ENCODE measurements at regions not wholly inside any gene's neighbourhood (a gene's known extent, or its start where the extent isn't known, plus 50 kb on each side); places are given as distances from the start of the nearest gene placed in this dataset.

DNA sequence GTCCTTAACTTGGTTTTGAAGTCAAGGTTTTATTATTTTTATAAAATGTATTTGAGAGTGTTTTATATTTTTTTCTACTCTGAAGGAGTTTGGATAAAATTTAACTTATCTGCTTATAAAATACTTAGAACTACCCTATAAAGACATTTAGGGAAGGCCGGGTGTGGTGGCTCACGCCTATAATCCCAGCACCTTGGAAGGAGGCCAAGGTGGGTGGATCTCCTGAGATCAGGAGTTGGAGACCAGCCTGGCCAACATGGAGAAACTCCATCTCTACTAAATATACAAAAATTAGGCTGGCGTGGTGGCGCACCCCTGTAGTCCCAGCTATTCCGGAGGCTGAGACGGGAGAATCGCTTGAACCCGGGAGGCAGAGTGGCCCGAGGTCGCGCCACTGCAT lies 486.4 kb downstream of the DSC3 start:
- TF ChIP-seq EZH2 (IDR thresholded peaks at IDR 0.05; ENCODE audit: borderline replicate concordance, low read depth, low read length, poor library complexity, severe bottlenecking) = no peak
- TF ChIP-seq, protein P1, sequence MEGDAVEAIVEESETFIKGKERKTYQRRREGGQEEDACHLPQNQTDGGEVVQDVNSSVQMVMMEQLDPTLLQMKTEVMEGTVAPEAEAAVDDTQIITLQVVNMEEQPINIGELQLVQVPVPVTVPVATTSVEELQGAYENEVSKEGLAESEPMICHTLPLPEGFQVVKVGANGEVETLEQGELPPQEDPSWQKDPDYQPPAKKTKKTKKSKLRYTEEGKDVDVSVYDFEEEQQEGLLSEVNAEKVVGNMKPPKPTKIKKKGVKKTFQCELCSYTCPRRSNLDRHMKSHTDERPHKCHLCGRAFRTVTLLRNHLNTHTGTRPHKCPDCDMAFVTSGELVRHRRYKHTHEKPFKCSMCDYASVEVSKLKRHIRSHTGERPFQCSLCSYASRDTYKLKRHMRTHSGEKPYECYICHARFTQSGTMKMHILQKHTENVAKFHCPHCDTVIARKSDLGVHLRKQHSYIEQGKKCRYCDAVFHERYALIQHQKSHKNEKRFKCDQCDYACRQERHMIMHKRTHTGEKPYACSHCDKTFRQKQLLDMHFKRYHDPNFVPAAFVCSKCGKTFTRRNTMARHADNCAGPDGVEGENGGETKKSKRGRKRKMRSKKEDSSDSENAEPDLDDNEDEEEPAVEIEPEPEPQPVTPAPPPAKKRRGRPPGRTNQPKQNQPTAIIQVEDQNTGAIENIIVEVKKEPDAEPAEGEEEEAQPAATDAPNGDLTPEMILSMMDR (conservative IDR thresholded peaks at IDR 0.05; ENCODE audit: low read depth, low read length) = no peak
- DNase-seq (ENCODE audit: low spot score) = no peak
- Histone ChIP-seq H3K4me1 (ENCODE audit: insufficient read depth, low read length, poor library complexity, severe bottlenecking) (no peaks in the 10 kb centered on the region), H3K27ac (ENCODE audit: low read depth, low read length, poor library complexity, severe bottlenecking) (no peak overlapping the region), H3K9me3 (ENCODE audit: low read depth, low read length, poor library complexity, severe bottlenecking) (no peaks in the 10 kb centered on the region), H3K27me3 (replicated peaks; ENCODE audit: insufficient read depth, low read depth, low read length, poor library complexity) (no peaks in the 10 kb centered on the region), H3K36me3 (ENCODE audit: insufficient read depth, low read length, poor library complexity, severe bottlenecking) (no peaks in the 10 kb centered on the region), H3K4me3 (ENCODE audit: low read depth, low read length, poor library complexity, severe bottlenecking) (no peak overlapping the region)
- no TSS peak for BruUV-seq (replicated peaks)
- POLR2A ChIA-PET (ENCODE audit: low non-redundant PET) = no interaction called here
- intact Hi-C loops (cut with micrococcal nuclease; ENCODE audit: unreplicated experiment) = no loop called here
- CTCF ChIA-PET = no interaction called here

DNA sequence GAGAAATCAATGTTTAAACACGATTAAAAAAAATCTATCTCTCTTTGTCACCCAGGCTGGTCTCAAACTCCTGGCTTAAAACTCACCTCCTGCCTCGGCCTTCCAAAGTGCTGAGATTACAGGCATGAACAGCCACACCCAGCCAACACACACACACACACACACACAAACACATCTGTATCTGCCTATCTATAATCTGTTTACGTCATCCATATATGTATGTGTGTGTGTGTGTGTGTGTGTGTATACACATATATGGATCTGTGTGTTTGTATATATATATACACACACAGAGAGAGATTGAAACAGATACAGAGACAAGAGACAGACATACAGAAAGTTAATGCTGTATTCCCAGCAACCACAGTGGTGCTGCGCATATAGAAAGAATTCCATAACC lies 497.1 kb downstream of the DSC3 start:
- H3K27me3 ChIP-seq (replicated peaks; ENCODE audit: insufficient read depth, low read depth, low read length, poor library complexity) = no peaks in the 10 kb centered on the region
- DNase-seq (ENCODE audit: low spot score) = no peak
- intact Hi-C loops (cut with micrococcal nuclease; ENCODE audit: unreplicated experiment) = no loop called here
- no peaks in the 10 kb centered on the region for H3K9me3 ChIP-seq (ENCODE audit: low read depth, low read length, poor library complexity, severe bottlenecking)
- no TSS peak for BruUV-seq (replicated peaks)
- no peak for TF ChIP-seq EZH2 (IDR thresholded peaks at IDR 0.05; ENCODE audit: borderline replicate concordance, low read depth, low read length, poor library complexity, severe bottlenecking)
- TF ChIP-seq, protein P1 (conservative IDR thresholded peaks at IDR 0.05; ENCODE audit: low read depth, low read length) = no peak
- no peaks in the 10 kb centered on the region for H3K4me1 ChIP-seq (ENCODE audit: insufficient read depth, low read length, poor library complexity, severe bottlenecking)
- no peak overlapping the region for H3K4me3 ChIP-seq (ENCODE audit: low read depth, low read length, poor library complexity, severe bottlenecking)
- no peaks in the 10 kb centered on the region for H3K36me3 ChIP-seq (ENCODE audit: insufficient read depth, low read length, poor library complexity, severe bottlenecking)
- POLR2A ChIA-PET (ENCODE audit: low non-redundant PET) = no interaction called here
- CTCF ChIA-PET = no interaction called here
- H3K27ac ChIP-seq (ENCODE audit: low read depth, low read length, poor library complexity, severe bottlenecking) = no peak overlapping the region

DNA sequence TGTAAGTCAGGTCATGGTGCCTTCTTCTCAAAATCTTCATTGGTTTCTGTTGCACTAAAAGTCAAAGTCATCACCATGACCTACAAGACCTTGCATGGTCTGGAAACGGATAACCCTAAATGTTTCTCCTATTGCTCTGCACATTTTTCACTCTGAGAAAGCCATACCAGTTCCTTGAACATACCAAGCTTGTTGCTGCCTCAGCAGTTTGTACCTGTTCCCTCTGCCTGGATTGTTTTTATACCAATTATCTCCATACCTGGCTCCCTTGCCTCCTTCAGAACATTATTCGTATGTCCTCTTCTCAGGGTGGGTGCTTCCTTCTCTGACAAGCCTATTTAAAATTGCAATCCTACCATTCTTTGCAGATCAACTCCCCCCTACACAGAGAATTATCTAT lies 498.4 kb downstream of the DSC3 start:
- POLR2A ChIA-PET (ENCODE audit: low non-redundant PET) = no interaction called here
- Histone ChIP-seq H3K36me3 (ENCODE audit: insufficient read depth, low read length, poor library complexity, severe bottlenecking) (no peaks in the 10 kb centered on the region), H3K27ac (ENCODE audit: low read depth, low read length, poor library complexity, severe bottlenecking) (no peak overlapping the region), H3K4me1 (ENCODE audit: insufficient read depth, low read length, poor library complexity, severe bottlenecking) (no peaks in the 10 kb centered on the region), H3K4me3 (ENCODE audit: low read depth, low read length, poor library complexity, severe bottlenecking) (no peak overlapping the region), H3K27me3 (replicated peaks; ENCODE audit: insufficient read depth, low read depth, low read length, poor library complexity) (no peaks in the 10 kb centered on the region), H3K9me3 (ENCODE audit: low read depth, low read length, poor library complexity, severe bottlenecking) (no peaks in the 10 kb centered on the region)
- DNase-seq (ENCODE audit: low spot score) = no peak
- no TSS peak for BruUV-seq (replicated peaks)
- CTCF ChIA-PET = no interaction called here
- intact Hi-C loops (cut with micrococcal nuclease; ENCODE audit: unreplicated experiment) = no loop called here
- TF ChIP-seq, protein P1 (conservative IDR thresholded peaks at IDR 0.05; ENCODE audit: low read depth, low read length) = no peak
- TF ChIP-seq EZH2 (IDR thresholded peaks at IDR 0.05; ENCODE audit: borderline replicate concordance, low read depth, low read length, poor library complexity, severe bottlenecking) = no peak

Measured in A673 (cell line).